KMS-11 (cell line): ENCODE measurements at regions not wholly inside any gene's neighbourhood (a gene's known extent, or its start where the extent isn't known, plus 50 kb on each side); places are given as distances from the start of the nearest gene placed in this dataset.

Experiments
- H2AFZ ChIP-seq: fragments of 200-600 bp; sonication (generic); 2 replicates; pipeline ENCODE4 v1.6.1; 2016; ENCODE audit warnings: antibody characterized with exemption, mixed run types, low read depth
- H3K27ac ChIP-seq: fragments of 200-600 bp; sonication (generic); 2 replicates; pipeline ENCODE4 v1.6.1; 2016; ENCODE audit warnings: mild to moderate bottlenecking, mixed run types
- H3K27me3 ChIP-seq: fragments of 200-600 bp; sonication (generic); 2 replicates; pipeline ENCODE4 v1.6.1; 2017; ENCODE audit warnings: mild to moderate bottlenecking, low read depth, mixed run types, moderate library complexity; ENCODE audit not compliant: insufficient read depth
- H3K36me3 ChIP-seq: fragments of 200-600 bp; sonication (generic); 2 replicates; pipeline ENCODE4 v1.6.1; 2017; ENCODE audit warnings: mild to moderate bottlenecking, mixed run types; ENCODE audit not compliant: insufficient read depth
- H3K4me1 ChIP-seq: fragments of 200-600 bp; sonication (generic); 2 replicates; pipeline ENCODE4 v1.6.1; 2016; ENCODE audit warnings: mild to moderate bottlenecking, low read depth, mixed run types; ENCODE audit not compliant: poor library complexity, severe bottlenecking
- H3K4me2 ChIP-seq: fragments of 200-600 bp; sonication (generic); 2 replicates; pipeline ENCODE4 v1.7.0; 2016; ENCODE audit warnings: mild to moderate bottlenecking, mixed run types
- H3K4me3 ChIP-seq: fragments of 200-600 bp; sonication (generic); IDR thresholded peaks from 2 replicates; pipeline ENCODE4 v1.6.1; 2017; ENCODE audit warnings: low read depth, low read length, mixed read lengths; ENCODE audit not compliant: insufficient read depth
- H3K79me2 ChIP-seq: fragments of 200-600 bp; sonication (generic); 2 replicates; pipeline ENCODE4 v1.6.1; 2016; ENCODE audit warnings: low read depth, mixed run types; ENCODE audit not compliant: insufficient read depth
- H3K9ac ChIP-seq: fragments of 200-600 bp; sonication (generic); 2 replicates; pipeline ENCODE4 v1.6.1; 2016; ENCODE audit warnings: mild to moderate bottlenecking, mixed run types
- H4K20me1 ChIP-seq: fragments of 200-600 bp; sonication (generic); 2 replicates; pipeline ENCODE4 v1.6.1; 2016; ENCODE audit warnings: mild to moderate bottlenecking, mixed run types; ENCODE audit not compliant: insufficient read depth
- TF ChIP-seq, protein P1 (sequence below): fragments of 200-600 bp; sonication (generic); conservative IDR thresholded peaks from 2 replicates; pipeline ENCODE4 v1.6.1; 2017; ENCODE audit warnings: low read depth, mild to moderate bottlenecking, antibody characterized with exemption, low read length, moderate library complexity, mixed read lengths

DNA sequence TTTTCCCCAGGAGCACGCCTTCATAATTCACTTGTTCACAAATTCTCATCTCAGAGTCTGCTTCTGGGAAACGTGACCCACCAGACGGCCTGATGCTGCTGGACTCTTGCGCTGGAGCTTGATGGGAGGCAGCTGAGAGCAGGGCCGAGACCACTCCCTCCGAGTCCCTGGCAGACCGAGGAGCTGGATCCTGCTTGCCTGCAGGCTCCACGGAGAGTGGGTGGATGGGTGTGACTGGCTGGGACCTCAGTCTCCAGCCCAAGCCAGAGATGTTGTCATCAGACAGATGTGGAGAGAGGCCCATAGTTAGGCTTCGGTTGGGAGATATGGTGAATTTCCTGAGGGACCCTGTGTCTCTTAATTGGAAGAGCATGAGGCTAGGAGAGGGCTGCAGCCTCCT is 76.4 kb downstream of the TSN start:
- H3K4me1 ChIP-seq = no peaks in the 10 kb centered on the region
- no peaks in the 10 kb centered on the region for H4K20me1 ChIP-seq
- H3K27me3 ChIP-seq = no peaks in the 10 kb centered on the region
- no peak overlapping the region for H2AFZ ChIP-seq
- H3K4me2 ChIP-seq = no peak overlapping the region
- no peaks in the 10 kb centered on the region for H3K36me3 ChIP-seq
- TF ChIP-seq, protein P1, sequence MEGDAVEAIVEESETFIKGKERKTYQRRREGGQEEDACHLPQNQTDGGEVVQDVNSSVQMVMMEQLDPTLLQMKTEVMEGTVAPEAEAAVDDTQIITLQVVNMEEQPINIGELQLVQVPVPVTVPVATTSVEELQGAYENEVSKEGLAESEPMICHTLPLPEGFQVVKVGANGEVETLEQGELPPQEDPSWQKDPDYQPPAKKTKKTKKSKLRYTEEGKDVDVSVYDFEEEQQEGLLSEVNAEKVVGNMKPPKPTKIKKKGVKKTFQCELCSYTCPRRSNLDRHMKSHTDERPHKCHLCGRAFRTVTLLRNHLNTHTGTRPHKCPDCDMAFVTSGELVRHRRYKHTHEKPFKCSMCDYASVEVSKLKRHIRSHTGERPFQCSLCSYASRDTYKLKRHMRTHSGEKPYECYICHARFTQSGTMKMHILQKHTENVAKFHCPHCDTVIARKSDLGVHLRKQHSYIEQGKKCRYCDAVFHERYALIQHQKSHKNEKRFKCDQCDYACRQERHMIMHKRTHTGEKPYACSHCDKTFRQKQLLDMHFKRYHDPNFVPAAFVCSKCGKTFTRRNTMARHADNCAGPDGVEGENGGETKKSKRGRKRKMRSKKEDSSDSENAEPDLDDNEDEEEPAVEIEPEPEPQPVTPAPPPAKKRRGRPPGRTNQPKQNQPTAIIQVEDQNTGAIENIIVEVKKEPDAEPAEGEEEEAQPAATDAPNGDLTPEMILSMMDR = no peak
- no peak overlapping the region for H3K27ac ChIP-seq
- no peaks in the 10 kb centered on the region for H3K79me2 ChIP-seq
- H3K4me3 ChIP-seq = no peak overlapping the region
- H3K9ac ChIP-seq = no peak overlapping the region

DNA sequence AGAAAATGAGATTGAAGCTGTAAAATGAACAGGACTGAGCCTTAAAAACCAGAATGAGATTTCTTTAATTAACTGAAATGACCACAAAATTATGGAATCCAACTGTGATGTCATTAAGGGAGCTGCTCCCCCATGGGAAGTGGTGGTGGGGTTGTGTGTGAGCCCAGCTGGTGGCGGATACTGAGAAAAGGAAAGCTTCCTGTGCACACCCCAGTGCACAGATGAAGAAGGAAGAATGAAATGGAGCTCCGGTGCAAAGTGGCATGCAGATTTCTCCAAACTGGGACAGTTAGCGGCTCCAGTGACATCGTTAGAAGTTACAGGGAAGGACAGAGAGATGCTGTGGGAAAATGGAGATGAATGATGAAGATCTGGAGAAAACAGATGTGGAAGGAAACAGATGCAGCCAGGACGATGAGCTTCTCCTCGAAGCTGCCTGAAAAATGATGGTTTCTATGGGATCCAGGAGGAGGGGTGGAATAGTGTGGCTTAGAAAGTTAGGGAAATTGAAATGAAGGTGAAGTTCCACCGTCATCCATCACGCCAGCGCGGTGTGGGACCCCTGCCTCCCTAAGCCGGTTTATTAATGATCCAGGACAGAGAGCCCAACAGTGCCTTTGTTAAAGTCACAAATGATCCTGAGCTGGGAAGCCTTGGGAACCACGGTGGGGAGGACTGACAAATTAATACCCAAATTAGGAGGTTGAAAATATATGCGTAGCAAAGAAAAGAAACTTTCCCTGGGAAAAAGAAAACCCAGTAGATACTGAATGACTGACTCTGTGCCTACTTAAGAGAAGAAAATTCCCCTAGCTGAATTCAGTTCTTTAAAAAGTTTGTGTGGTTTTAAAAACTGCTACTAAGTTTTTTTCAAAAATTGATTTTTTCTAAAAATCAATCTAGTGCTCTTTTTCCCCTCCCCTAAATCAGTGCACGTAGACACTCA is 77.2 kb downstream of the TSN start:
- Histone ChIP-seq H3K9ac (no peak overlapping the region), H3K4me1 (no peaks in the 10 kb centered on the region), H3K79me2 (no peaks in the 10 kb centered on the region), H3K27ac (no peak overlapping the region), H3K4me2 (no peak overlapping the region), H3K36me3 (no peaks in the 10 kb centered on the region), H2AFZ (no peak overlapping the region), H3K4me3 (no peak overlapping the region), H3K27me3 (no peaks in the 10 kb centered on the region), H4K20me1 (no peaks in the 10 kb centered on the region)
- TF ChIP-seq, protein P1 = no peak

DNA sequence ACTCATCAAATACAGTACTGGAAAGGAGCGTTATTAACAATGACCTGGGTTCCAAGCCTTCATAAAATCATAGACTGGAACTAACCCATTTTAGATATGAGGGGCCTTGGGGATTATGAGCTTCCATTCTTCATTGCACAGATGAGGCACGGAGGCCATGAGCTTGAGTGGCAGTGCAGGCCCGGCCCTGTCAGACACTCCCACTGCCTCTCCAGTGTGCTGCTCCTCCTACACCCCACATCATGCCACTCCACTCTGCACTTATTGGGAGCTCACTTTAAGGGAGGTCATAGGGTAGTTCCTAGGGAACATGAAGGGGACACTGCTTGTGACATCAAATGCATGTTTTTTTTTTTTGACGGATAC is 77.9 kb downstream of the TSN start:
- H3K36me3 ChIP-seq = no peaks in the 10 kb centered on the region
- TF ChIP-seq, protein P1 = no peak
- H3K9ac ChIP-seq = no peak overlapping the region
- H3K4me3 ChIP-seq = no peak overlapping the region
- no peak overlapping the region for H2AFZ ChIP-seq
- H3K4me2 ChIP-seq = no peak overlapping the region
- no peaks in the 10 kb centered on the region for H3K27me3 ChIP-seq
- no peaks in the 10 kb centered on the region for H4K20me1 ChIP-seq
- H3K4me1 ChIP-seq = no peaks in the 10 kb centered on the region
- H3K79me2 ChIP-seq = no peaks in the 10 kb centered on the region
- no peak overlapping the region for H3K27ac ChIP-seq

DNA sequence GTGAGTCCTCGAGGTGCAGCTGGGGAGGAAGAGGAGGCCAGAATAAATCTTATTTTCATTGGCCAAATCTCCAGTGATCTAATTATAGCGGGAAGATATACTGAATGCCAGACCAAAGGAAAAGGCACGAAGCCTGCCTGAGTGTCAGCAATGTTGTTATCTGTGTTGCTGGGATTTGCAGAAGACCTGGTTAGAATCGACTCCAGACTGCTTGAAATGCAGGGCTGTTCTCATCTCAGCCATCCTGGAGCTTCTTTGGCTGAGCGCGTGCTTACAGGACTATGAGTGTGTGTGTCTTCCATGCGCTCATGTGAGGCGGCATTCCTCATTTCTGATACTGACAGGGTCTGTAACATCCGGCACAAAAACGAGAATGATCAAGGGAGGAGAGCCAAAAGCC is 81.2 kb downstream of the TSN start:
- no peaks in the 10 kb centered on the region for H3K79me2 ChIP-seq
- TF ChIP-seq, protein P1 = no peak
- no peaks in the 10 kb centered on the region for H4K20me1 ChIP-seq
- H3K4me3 ChIP-seq = no peak overlapping the region
- no peaks in the 10 kb centered on the region for H3K27me3 ChIP-seq
- H3K4me1 ChIP-seq = no peaks in the 10 kb centered on the region
- no peak overlapping the region for H3K4me2 ChIP-seq
- no peak overlapping the region for H3K27ac ChIP-seq
- no peak overlapping the region for H3K9ac ChIP-seq
- H2AFZ ChIP-seq = no peak overlapping the region
- H3K36me3 ChIP-seq = no peaks in the 10 kb centered on the region
